ENCODE measurements at regions not wholly inside any gene's neighbourhood (a gene's known extent, or its start where the extent isn't known, plus 50 kb on each side); places are given as distances from the start of the nearest gene placed in this dataset.

- H2BK15ac ChIP-seq (ENCODE audit: low read length), result no peak overlapping the region
- H4K5ac ChIP-seq (ENCODE audit: insufficient read length, low read depth, low read length), result no peak overlapping the region
- no peaks in the 10 kb centered on the region for H4K20me1 ChIP-seq (replicated peaks in 1 of 2; ENCODE audit: control insufficient read depth in 1 of 2, insufficient read depth in 2 of 2, low read length in 2 of 2)
- no peak overlapping the region for H3K4ac ChIP-seq (replicated peaks; ENCODE audit: insufficient read length, low read depth, low read length)
- no peak overlapping the region for H2BK120ac ChIP-seq (replicated peaks; ENCODE audit: low read depth, low read length)
- no peak overlapping the region for H2BK5ac ChIP-seq (ENCODE audit: low read depth, low read length)
- no peaks in the 10 kb centered on the region for H3K27me3 ChIP-seq (replicated peaks in 1 of 4; ENCODE audit: control insufficient read depth in 3 of 4, extremely low read depth in 1 of 4, insufficient read depth in 3 of 4, low read length in 3 of 4)
- 0 out of 2 replicates have a peak overlapping the region, but pooled peaks have one; percentile 25 for H2AFZ ChIP-seq (ENCODE audit: low read length)
- no peak overlapping the region for H3K4me3 ChIP-seq (ENCODE audit: extremely low read depth in 1 of 4, insufficient read depth in 2 of 4, low read depth in 3 of 4, low read length in 4 of 4)
- 87% methylated on average over 6 of the region's 6 CpGs; no CpG with 5 or more reads in 1 of the 2 experiments for WGBS, 2 experiments (ENCODE audit: extremely low coverage in 1 of 2, insufficient coverage in 1 of 2, insufficient read length in 1 of 2, insufficient replicate concordance in 2 of 2, low coverage in 1 of 2, low lambda C conversion rate in 2 of 2, missing lambda C conversion rate in 1 of 2)
- H3K9ac ChIP-seq (replicated peaks in 1 of 4; ENCODE audit: extremely low read depth in 1 of 4, low read depth in 3 of 4, low read length in 3 of 4), result peak overlapping the region in 1 of 4 experiments; percentile 13; a peak in 1 of 7 replicates
- FAIRE-seq (peak; percentile 7), DNase-seq (ENCODE audit: low read depth in 1 of 2, low spot score in 2 of 2) (no peak)
- no peaks in the 10 kb centered on the region for H3K36me3 ChIP-seq (ENCODE audit: control insufficient read depth in 2 of 4, insufficient read depth in 4 of 4, low read length in 3 of 4)
- H3K23ac ChIP-seq (ENCODE audit: insufficient read length), result no peak overlapping the region
- no peaks in the 10 kb centered on the region for H3K79me2 ChIP-seq (ENCODE audit: control insufficient read depth in 1 of 2, insufficient read depth in 2 of 2, low read length in 2 of 2)
- POLR2A ChIA-PET (ENCODE audit: partially characterized antibody), result no interaction called here
- peaks cover 0 to 3% (median 0%) of the 10 kb centered on the region in 4 experiments; a peak in 1 of 7 replicates for H3K4me1 ChIP-seq (replicated peaks in 1 of 4; ENCODE audit: control insufficient read depth in 3 of 4, insufficient read depth in 4 of 4, low read length in 3 of 4)
- CTCF ChIA-PET (ENCODE audit: partially characterized antibody), result interaction anchor here (0.6 to 1.2 kb wide), 2 partner anchors 48 to 49 kb away, joined by 3 read pairs; no protein-coding TSS in a partner anchor
- TF ChIP-seq TBP (IDR thresholded peaks at IDR 0.05; ENCODE audit: low read depth, low read length) (no peak), RAD21 (IDR thresholded peaks at IDR 0.05 in 1 of 2, conservative IDR thresholded peaks at IDR 0.05 in 1 of 2; ENCODE audit: low read depth in 2 of 2, low read length in 2 of 2) (no peak)
- no peak overlapping the region for H2BK20ac ChIP-seq (ENCODE audit: low read length)
- no peak overlapping the region for H3K14ac ChIP-seq (ENCODE audit: insufficient read length)
- H3K79me1 ChIP-seq (ENCODE audit: low read depth, low read length), result no peaks in the 10 kb centered on the region
- H3K27ac ChIP-seq (ENCODE audit: low read depth, low read length), result no peak overlapping the region
- no peaks in the 10 kb centered on the region for H3K23me2 ChIP-seq (ENCODE audit: low read depth, low read length)
- no peak overlapping the region for H4K8ac ChIP-seq (ENCODE audit: extremely low read depth, insufficient read depth, low read length)
- no peak overlapping the region; the same call in 1 of the 2 replicates for H2BK12ac ChIP-seq (ENCODE audit: low read depth, low read length)
- peaks cover 0 to 7% of the 10 kb centered on the region in 2 experiments; a peak in 2 of 4 replicates for H3K9me3 ChIP-seq (ENCODE audit: insufficient read depth in 2 of 2, low read depth in 1 of 2, low read length in 1 of 2)
- no peak overlapping the region for H3K18ac ChIP-seq (ENCODE audit: extremely low read depth, low read length)
- H3K4me2 ChIP-seq (ENCODE audit: insufficient read depth in 1 of 2, low read depth in 2 of 2, low read length in 2 of 2), result no peak overlapping the region
- H3K56ac ChIP-seq (replicated peaks; ENCODE audit: insufficient read length, low read depth, low read length), result no peak overlapping the region
- H4K91ac ChIP-seq (replicated peaks; ENCODE audit: insufficient read length, low read length), result no peak overlapping the region
- no peak overlapping the region for H2AK5ac ChIP-seq (ENCODE audit: low read depth, low read length)
Measured at GRCh38 chr4:185993328-185993973, 75.5 kb upstream of the TLR3 start.

Data from H1 (cell line).